Activated CD4-positive, alpha-beta T cell treated with anti-CD3 and anti-CD28 coated beads, Interleukin-2, amount 50 U/mL, for 16 hours (primary cell): ENCODE measurements at regions not wholly inside any gene's neighbourhood (a gene's known extent, or its start where the extent isn't known, plus 50 kb on each side); places are given as distances from the start of the nearest gene placed in this dataset.

Source experiments
- DNase-seq: peaks from one replicate; pipeline ENCODE4 v3.0.0-alpha.2; 2020

- no peak for DNase-seq
Observed at GRCh38 chr4:146998157-146998556, 52.5 kb upstream of the TTC29 start.

- DNase-seq = no peak
Observed at GRCh38 chr4:147003956-147004809, 58.5 kb upstream of the TTC29 start.

GRCh38 chr4:147006229-147006628 is 60.6 kb upstream of the TTC29 start:
- no peak for DNase-seq

GRCh38 chr4:147009875-147010274 is 64.2 kb upstream of the TTC29 start:
- no peak for DNase-seq

GRCh38 chr4:147011411-147011810 is 65.7 kb upstream of the TTC29 start:
- DNase-seq = no peak

- DNase-seq = no peak
Observed at GRCh38 chr4:147012059-147012707, 66.5 kb upstream of the TTC29 start.

- no peak for DNase-seq
Observed at GRCh38 chr4:147014946-147015345, 69.3 kb upstream of the TTC29 start.

GRCh38 chr4:147015491-147015890 is 69.8 kb upstream of the TTC29 start:
- DNase-seq = no peak

- no peak for DNase-seq
Observed at GRCh38 chr4:147017081-147017480, 71.4 kb upstream of the TTC29 start.

- peak; percentile 39 for DNase-seq
Observed at GRCh38 chr4:147019091-147019490, 73.4 kb upstream of the TTC29 start.

- DNase-seq = no peak
Observed at GRCh38 chr4:147020456-147020855, 74.8 kb upstream of the TTC29 start.

- DNase-seq = no peak
Observed at GRCh38 chr4:147025042-147025441, 79.4 kb upstream of the TTC29 start.

GRCh38 chr4:147029296-147029695 is 83.6 kb upstream of the TTC29 start:
- no peak for DNase-seq

GRCh38 chr4:147034372-147034771 is 88.7 kb upstream of the TTC29 start:
- DNase-seq = no peak

- DNase-seq = no peak
Observed at GRCh38 chr4:147037069-147037468, 91.4 kb upstream of the TTC29 start.

GRCh38 chr4:147039976-147040575 is 94.4 kb upstream of the TTC29 start:
- no peak for DNase-seq

- no peak for DNase-seq
Observed at GRCh38 chr4:147040874-147041273, 95.2 kb upstream of the TTC29 start.

- DNase-seq = no peak
Observed at GRCh38 chr4:147041376-147041775, 95.7 kb upstream of the TTC29 start.

GRCh38 chr4:147042046-147042445 is 96.4 kb upstream of the TTC29 start:
- DNase-seq = no peak

GRCh38 chr4:147044241-147044640 is 98.6 kb upstream of the TTC29 start:
- DNase-seq = no peak

- DNase-seq = no peak
Observed at GRCh38 chr4:147049946-147050345, 104.3 kb upstream of the TTC29 start.

GRCh38 chr4:147050356-147050765 is 104.7 kb upstream of the TTC29 start:
- DNase-seq = no peak

GRCh38 chr4:147052361-147052760 is 106.7 kb upstream of the TTC29 start:
- no peak for DNase-seq

GRCh38 chr4:147054228-147054872 is 108.7 kb upstream of the TTC29 start:
- DNase-seq = no peak
